ENCODE measurements at regions not wholly inside any gene's neighbourhood (a gene's known extent, or its start where the extent isn't known, plus 50 kb on each side); places are given as distances from the start of the nearest gene placed in this dataset.

GRCh38 chr11:39732001-39732400, 1727.5 kb downstream of the LRRC4C start:
- no peak for TF ChIP-seq CTCF (IDR thresholded peaks at IDR 0.05 in 2 of 3, conservative IDR thresholded peaks at IDR 0.05 in 1 of 3; ENCODE audit: insufficient read depth in 2 of 3, low read depth in 1 of 3, low read length in 3 of 3)
- TF ChIP-seq SP1 (CRISPR knock-in tag; IDR thresholded peaks at IDR 0.05), result no peak
- no peak for TF ChIP-seq MAFG (tag; conservative IDR thresholded peaks at IDR 0.05)
- no peak for TF ChIP-seq MLLT1 (IDR thresholded peaks at IDR 0.05)
- no peak for TF ChIP-seq ARNT (IDR thresholded peaks at IDR 0.05)
- TF ChIP-seq STAG1 (CRISPR knock-in tag; IDR thresholded peaks at IDR 0.05; ENCODE audit: borderline replicate concordance), result no peak
- no peak for TF ChIP-seq ZNF274 (IDR thresholded peaks at IDR 0.05; ENCODE audit: borderline replicate concordance, low read depth, low read length)
- no peak for TF ChIP-seq SRSF3 (IDR thresholded peaks at IDR 0.05; ENCODE audit: insufficient read depth, low read length)
- TF ChIP-seq SNAPC5 (CRISPR knock-in tag; IDR thresholded peaks at IDR 0.05), result no peak
- TF ChIP-seq ELK1 (CRISPR knock-in tag; IDR thresholded peaks at IDR 0.05), result no peak
- no peak for TF ChIP-seq FOXK2 (conservative IDR thresholded peaks at IDR 0.05 in 1 of 2, IDR thresholded peaks at IDR 0.05 in 1 of 2; ENCODE audit: low read depth in 2 of 2)
